Activated CD8-positive, alpha-beta memory T cell treated with anti-CD3 and anti-CD28 coated beads, Interleukin-2, amount 50 U/mL, for 4 hours (primary cell): ENCODE measurements at regions not wholly inside any gene's neighbourhood (a gene's known extent, or its start where the extent isn't known, plus 50 kb on each side); places are given as distances from the start of the nearest gene placed in this dataset.
"Not testable (repeated sequence)": the region's sequence is repeated elsewhere in the genome, so short reads cannot be mapped to it uniquely, and the experiment has no call there.

Source experiments
- DNase-seq: peaks from one replicate; pipeline ENCODE4 v3.0.0-alpha.2; 2020

DNA sequence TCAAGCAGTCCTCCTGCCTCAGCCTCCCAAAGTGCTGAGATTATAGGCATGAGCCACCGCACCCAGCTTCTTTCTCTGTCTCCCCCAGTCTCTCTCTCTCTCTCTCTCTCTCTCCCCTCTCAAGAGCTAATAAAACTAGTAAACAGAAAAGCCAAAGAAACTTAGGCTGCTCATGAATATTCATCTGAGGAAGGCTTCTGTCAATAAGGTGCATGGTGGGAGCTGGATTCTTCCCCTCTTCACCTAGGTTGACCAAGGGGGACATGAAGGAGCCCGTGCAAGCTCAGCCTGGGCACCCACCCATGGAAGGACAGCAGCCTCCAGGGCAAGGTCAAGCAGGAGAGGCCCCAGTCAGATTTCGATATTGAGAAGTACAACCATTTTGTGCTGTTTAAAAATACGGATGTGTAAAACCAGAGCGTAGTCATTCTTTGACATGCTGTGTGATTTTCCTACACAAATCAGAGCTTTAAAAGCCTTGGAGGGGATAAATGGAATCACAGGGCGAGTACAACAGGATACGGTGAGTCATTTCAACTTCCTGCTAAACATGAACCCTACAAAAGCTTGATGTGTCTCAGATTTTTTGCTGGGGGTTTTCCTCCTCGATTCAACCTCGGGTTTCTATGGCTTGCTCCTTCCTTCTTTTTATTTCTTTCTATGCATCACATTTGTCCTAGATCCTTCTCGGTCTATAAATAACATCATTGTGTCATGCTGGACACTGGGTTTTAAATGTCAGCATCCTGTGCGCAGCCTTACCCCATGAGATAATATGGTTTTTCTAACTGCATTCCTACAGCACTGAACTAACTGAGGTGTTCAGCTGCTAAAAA is 368.9 kb upstream of the JARID2 start:
- DNase-seq, result no peak

- no peak for DNase-seq
Measured at GRCh38 chr6:14877758-14878157, 368.1 kb upstream of the JARID2 start.

GRCh38 chr6:14880052-14880451 is 365.8 kb upstream of the JARID2 start:
- DNase-seq, result no peak

DNA sequence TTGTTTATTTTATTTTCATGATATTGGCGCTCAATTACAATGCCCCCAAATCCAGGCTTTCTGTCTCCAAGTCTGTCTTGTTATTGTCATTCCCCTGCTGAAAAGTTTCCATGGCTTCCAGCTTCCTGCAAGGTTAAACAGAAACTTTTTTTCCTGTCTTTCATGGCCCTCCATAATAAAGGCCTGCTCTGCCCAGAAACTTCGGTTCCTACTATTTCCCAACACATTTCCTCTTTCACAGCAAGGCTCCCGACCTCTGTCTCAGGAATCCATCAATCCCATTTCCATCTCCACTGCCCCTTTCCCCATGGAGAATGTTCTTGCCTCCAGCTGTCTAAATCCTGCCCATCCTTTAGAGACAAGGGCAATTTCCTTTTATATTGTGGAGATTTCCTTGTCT is 365.2 kb upstream of the JARID2 start:
- DNase-seq, result no peak

DNA sequence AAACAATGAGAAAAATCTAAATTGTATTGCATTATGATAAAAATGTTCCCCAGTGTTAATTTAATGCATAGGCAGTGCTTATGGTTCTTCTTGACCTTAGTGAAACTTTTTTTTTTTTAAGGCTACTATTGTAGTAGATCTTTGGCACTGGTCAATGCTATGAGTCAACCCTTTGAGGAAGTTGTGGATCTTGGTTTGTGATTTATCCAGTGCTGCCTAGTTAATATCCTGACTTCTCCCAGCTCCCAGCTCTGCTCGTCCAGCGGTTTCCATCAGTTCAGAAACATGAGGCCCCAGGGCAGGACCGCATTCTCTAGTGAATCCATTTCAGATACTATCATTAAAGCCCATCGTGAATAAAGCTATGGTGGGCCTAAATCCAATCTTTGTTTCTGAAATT is 364.5 kb upstream of the JARID2 start:
- no peak for DNase-seq

DNA sequence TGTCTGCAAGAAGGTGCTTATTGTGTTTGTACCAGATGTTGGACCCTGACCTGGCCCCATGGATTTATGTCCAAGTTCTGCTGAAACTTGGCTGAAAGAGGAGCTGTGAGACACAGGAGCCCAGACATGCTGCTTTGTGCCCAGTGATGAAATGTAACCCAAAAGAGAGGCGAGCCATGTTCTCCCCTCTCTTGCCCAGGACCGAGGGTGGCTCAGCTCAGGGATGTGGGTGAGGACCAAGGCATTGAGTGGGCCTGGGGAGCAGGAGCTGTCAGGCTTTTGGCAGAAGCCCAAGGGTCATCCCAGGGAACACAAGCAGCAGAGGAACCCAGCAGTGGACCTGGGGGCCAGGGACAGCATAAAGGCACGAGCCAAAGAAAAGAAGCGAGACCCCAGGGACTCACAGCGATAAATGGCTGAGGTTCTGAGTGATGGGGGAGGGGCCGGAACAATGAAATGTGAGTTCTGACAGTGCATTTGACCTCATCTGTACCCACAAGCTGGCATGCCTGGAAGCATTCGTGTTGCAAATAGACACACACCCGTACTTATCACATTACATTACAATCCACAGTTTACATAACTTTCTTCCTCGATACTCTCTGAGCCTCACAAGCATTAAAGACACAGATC is 363.4 kb upstream of the JARID2 start:
- no peak for DNase-seq

DNA sequence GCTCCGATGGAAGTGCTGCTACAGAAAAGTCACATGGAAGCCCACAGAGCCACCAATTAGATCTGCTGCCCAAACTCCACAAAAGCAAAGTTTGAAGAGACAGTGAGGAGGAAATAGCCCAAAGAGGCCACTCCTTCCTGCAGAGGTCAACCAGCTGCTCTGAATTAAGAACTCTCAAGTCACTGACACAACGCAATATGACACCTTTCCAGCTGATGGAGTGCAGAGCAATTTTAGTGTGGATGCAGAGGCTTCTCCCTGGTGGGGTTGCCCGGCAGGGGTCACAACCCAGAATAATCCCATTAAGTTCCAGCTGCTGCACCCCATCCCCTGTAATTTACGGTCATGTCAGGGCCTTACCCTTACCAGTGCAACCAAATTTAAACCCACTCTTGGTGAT is 361.9 kb upstream of the JARID2 start:
- DNase-seq, result no peak

DNA sequence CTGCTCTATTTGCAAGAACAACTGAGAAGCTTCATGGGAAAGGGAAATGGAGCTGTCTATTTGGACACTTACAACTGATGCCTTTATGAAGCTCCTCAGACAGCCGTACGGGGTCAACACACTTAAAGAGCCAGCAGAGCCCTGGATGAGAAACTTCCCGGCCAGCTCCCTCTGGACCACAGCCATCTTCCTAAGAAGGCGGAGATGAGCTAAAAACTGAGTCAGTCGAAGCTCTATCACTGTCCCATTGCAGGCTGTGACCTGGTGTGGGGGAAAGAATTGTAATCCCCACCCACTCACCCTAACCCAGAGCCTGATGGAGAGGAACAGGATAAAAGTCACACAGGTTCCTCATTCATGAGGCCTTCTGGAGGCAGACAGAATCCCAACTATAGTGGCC is 360.4 kb upstream of the JARID2 start:
- no peak for DNase-seq

DNA sequence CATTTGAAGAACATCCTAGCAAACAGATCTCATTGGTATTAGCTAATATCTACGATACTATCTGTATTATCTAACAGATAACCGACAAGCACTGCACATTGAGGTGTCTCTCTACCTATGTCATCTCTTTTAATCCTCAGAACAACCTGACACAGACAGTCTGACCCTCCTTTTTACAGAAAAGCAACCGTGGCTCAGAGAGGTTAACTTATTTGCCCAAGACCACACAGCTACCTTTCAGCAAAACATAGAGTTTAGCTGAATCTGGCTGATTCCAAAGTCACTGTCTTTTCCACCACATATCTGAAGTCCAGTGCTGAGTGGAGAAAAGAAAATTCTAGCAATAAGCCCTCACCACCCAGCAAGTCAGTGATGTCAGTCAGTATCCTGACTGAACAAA is 358.7 kb upstream of the JARID2 start:
- DNase-seq, result no peak

GRCh38 chr6:14887986-14888574 is 357.8 kb upstream of the JARID2 start:
- no peak for DNase-seq

- DNase-seq, result no peak
Measured at GRCh38 chr6:14888575-14889000, 357.3 kb upstream of the JARID2 start.

GRCh38 chr6:14889188-14889587 is 356.7 kb upstream of the JARID2 start:
- DNase-seq, result no peak

GRCh38 chr6:14889611-14890593 is 356.0 kb upstream of the JARID2 start:
- DNase-seq, result no peak

DNA sequence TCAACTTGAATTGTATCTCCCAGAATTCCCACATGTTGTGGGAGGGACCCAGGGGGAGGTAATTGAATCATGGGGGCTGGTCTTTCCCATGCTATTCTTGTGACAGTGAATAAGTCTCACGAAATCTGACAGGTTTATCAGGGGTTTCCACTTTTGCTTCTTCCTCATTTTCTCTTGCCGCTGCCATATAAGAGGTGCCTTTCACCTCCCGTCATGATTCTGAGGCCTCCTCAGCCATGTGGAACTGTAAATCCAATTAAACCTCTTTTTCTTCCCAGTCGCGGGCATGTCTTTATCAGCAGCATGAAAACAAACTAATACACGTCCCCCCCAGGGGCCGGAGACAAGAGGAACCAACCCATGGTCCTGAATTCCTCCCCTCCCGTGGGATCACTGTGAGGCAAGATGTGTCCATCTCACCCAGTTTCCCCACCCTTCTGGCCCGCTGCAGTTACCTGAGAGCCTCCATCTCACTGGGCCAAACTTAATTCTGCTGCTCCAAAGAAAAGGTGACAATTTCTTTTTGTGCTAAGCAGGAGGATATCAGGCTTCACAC is 354.0 kb upstream of the JARID2 start:
- not testable (repeated sequence) for DNase-seq

DNA sequence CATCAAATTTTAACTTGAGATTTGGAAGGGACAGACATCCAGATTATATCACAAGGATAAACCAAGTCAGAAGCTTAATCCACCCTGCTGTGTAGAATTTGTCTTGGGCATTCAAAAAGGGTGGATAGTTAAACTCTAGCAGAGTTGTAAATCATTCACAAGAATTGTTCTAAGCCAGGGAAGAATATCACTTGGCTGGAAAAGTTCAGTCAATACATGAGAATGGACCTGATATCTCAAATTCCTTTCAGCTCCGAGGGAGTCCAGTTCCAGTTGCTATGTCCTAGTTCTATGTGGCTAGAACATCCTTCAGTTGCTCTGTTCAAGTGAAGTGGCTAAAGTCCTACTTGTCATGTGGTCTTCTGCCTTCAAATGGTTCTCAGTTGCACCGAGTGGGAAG is 351.8 kb upstream of the JARID2 start:
- DNase-seq, result no peak

GRCh38 chr6:14896475-14896874 is 349.4 kb upstream of the JARID2 start:
- no peak for DNase-seq

DNA sequence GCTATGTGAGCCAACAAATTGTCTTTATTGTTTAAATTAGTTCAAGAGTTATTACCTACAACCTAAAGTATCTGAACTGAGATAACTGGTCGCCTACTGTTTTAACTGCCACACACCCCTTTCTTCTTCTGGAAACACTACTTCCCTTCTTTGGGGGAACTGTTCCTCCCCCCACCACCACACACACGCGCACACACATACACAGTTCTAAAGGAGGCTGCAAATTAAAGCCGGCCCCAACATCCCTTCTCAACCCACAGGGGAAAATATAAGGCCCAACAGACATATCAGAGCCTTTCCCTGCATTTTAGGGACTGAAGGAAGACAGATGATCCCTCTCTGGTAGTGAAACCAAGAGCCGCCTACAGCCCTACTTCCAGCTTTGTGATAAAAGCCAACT is 348.0 kb upstream of the JARID2 start:
- DNase-seq, result no peak

DNA sequence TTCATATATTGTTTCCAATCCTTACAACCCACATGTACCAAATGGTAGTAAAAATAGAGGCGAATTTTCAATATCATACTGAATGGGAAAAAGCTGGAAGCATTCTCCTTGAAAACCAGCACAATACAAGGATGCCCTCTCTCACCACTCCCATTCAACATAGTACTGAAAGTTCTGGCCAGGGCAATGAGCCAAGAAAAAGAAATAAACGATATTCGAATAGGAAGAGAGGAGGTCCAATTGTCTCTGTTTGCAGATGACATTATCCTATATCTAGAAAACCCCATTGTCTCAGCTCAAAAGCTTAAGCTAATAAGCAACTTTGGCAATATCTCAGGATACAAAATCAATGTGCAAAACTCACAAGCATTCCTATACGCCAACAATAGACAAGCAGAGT is 346.4 kb upstream of the JARID2 start:
- not testable (repeated sequence) for DNase-seq

- DNase-seq, result no peak
Measured at GRCh38 chr6:14900919-14901318, 344.9 kb upstream of the JARID2 start.

DNA sequence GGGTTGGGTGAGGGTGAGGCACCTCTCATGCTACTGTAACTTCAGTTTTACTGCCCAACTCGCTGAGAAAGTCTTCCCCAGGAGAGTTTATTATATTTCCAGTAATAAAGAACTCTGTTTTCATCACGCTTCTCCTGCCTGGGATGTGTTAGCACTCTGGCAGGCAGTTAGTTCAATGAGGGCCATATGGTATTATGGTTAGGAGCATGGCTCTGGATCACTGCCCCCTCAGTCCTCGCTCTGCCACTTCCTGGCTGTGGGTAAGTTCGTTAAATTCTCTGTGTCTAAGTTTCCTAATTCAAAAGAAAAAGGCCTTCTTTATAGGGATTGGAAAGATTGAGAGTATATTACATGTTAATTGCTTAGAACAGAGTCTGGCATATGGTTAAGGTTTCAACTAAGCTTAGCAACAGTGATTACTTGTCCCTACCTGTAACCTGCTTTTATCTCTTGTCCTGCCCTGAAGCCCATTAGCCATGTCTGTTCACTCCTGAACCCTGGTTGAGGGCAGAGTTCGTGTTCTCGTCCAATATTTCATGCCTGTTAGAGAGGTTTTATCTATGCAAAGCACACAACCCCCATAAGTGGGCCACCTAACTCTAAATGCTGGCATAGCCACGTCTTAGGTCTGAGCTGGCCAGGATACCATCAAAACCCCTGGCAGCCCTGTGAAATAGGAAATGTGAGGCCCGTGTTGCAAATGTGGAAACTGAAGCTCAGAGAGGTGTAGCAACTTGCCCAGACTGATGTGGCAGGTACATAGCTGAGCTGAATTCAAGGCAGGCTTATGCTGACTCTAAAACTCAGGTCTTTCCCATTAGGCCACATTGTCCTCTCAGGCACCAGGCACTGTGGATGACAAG is 342.5 kb upstream of the JARID2 start:
- DNase-seq, result no peak

GRCh38 chr6:14905201-14905600 is 340.7 kb upstream of the JARID2 start:
- DNase-seq, result no peak

- no peak for DNase-seq
Measured at GRCh38 chr6:14906621-14907020, 339.2 kb upstream of the JARID2 start.
